WERI-Rb-1 (cell line): ENCODE measurements at regions not wholly inside any gene's neighbourhood (a gene's known extent, or its start where the extent isn't known, plus 50 kb on each side); places are given as distances from the start of the nearest gene placed in this dataset.

Experiments used
- DNase-seq: peaks from one replicate; pipeline ENCODE4 v3.0.0-alpha.2; 2020
- H3K27ac ChIP-seq: fragments of 250-450 bp; sonication (Bioruptor Pico); 2 replicates; pipeline ENCODE4 v1.5.1; 2020; ENCODE audit warnings: mild to moderate bottlenecking, moderate library complexity
- H3K27me3 ChIP-seq: fragments of 250-450 bp; sonication (Bioruptor Pico); 2 replicates; pipeline ENCODE4 v1.5.1; 2021; ENCODE audit warnings: mild to moderate bottlenecking, low read depth, moderate library complexity; ENCODE audit not compliant: insufficient read depth, severe bottlenecking
- H3K36me3 ChIP-seq: fragments of 250-450 bp; sonication (Bioruptor Pico); 2 replicates; pipeline ENCODE4 v1.5.1; 2020; ENCODE audit warnings: mild to moderate bottlenecking, moderate library complexity
- H3K4me3 ChIP-seq: 2 replicates; pipeline ENCODE4 v1.5.1; 2011; ENCODE audit warnings: low read depth, mild to moderate bottlenecking, control low read depth, low read length
- H3K9me3 ChIP-seq: fragments of 250-450 bp; sonication (Bioruptor Pico); 2 replicates; pipeline ENCODE4 v1.5.1; 2021; ENCODE audit warnings: mild to moderate bottlenecking, moderate library complexity; ENCODE audit not compliant: severe bottlenecking
- TF ChIP-seq, protein P1 (sequence below): IDR thresholded peaks from 2 replicates; pipeline ENCODE4 v1.5.1; 2011; ENCODE audit warnings: low read depth, mild to moderate bottlenecking, control low read depth, inconsistent platforms, low read length

DNA sequence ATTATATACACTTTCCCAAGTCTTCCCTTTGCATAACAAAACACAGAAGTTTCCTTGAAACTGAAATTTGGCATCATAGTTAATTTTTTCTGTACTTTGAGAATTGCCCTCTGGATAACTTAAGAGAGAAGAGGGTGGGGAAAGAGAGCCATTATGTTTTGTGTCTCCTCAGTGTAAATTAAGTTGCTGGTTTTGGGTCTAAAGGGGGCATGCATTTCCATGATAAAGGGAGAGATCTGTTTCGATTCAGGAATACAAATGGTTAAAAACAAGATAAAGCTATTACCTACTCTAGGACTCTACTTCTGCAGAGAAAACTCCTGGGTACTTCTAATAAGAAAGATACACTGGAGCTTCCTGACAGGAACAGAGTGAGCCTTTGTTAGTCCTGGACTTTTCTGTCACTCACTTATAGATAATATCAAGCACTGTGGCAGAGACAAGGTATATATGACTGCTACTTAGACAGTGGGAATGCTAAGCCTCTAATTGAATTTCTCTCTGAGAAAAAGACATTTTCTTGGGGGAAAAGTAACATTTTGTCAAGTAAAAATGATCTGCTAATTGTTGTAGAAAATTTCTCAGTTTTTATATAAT is 142.8 kb upstream of the PCDH9 start:
- DNase-seq = no peak
- Histone ChIP-seq H3K27me3 (no peaks in the 10 kb centered on the region), H3K4me3 (no peak overlapping the region), H3K9me3 (no peaks in the 10 kb centered on the region), H3K36me3 (no peaks in the 10 kb centered on the region), H3K27ac (no peak overlapping the region)
- TF ChIP-seq, protein P1, sequence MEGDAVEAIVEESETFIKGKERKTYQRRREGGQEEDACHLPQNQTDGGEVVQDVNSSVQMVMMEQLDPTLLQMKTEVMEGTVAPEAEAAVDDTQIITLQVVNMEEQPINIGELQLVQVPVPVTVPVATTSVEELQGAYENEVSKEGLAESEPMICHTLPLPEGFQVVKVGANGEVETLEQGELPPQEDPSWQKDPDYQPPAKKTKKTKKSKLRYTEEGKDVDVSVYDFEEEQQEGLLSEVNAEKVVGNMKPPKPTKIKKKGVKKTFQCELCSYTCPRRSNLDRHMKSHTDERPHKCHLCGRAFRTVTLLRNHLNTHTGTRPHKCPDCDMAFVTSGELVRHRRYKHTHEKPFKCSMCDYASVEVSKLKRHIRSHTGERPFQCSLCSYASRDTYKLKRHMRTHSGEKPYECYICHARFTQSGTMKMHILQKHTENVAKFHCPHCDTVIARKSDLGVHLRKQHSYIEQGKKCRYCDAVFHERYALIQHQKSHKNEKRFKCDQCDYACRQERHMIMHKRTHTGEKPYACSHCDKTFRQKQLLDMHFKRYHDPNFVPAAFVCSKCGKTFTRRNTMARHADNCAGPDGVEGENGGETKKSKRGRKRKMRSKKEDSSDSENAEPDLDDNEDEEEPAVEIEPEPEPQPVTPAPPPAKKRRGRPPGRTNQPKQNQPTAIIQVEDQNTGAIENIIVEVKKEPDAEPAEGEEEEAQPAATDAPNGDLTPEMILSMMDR = no peak

DNA sequence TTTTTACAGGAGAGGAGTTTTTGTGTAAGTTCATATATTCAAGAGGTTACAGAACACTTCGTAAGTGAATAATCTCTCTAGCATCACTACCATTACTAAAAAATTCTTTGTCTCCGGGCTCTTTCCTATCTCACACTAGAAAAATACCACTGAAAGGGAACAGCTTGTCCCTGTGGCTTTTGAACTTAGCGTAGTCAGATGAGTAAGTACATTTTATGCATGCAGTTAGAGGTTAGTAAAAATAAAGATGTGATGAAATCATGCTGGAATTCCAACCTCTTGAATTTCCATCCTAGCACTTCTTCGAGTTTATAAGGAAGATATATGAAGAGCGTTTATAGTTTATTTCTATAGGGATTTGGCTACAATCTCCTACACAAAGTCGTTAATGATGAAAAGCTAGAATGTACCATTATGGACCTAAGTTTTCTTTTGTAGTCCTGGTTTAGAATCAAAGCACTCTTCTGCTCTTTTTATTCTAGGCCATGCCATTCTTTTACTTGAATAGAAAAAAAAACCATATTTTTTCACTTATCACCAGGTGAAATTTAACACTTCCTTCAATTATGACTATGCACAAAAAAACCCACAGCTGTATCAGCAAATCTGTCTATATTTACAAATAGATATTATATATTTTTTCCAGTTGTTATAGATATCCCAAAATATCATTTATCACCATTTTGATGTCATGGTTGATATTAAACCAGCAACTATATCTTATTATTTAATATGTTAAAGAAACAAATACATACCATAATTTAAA is 139.9 kb upstream of the PCDH9 start:
- no peak overlapping the region for H3K4me3 ChIP-seq
- DNase-seq = no peak
- no peaks in the 10 kb centered on the region for H3K27me3 ChIP-seq
- no peaks in the 10 kb centered on the region for H3K36me3 ChIP-seq
- TF ChIP-seq, protein P1 = no peak
- no peak overlapping the region for H3K27ac ChIP-seq
- no peaks in the 10 kb centered on the region for H3K9me3 ChIP-seq

DNA sequence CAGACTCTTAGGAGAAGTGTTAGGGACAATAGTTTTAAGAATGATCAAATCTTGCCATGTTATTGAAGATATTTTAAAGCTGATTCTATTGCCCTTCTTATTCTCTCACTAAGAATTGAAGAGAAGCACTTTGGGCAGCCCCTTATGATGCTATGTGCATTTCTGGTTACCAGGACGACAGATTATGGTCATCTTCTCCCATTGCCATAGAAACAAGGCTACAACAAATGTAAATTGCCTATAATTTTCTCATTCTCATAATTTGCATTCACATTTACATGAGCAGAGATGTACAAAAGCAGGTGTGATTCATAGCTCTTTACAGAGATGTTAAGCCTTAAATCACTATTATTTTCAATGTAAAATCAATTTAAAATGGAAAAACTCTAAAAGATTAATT is 137.3 kb upstream of the PCDH9 start:
- Histone ChIP-seq H3K4me3 (no peak overlapping the region), H3K27me3 (no peaks in the 10 kb centered on the region), H3K36me3 (no peaks in the 10 kb centered on the region), H3K27ac (no peak overlapping the region), H3K9me3 (no peaks in the 10 kb centered on the region)
- TF ChIP-seq, protein P1 = no peak
- no peak for DNase-seq

DNA sequence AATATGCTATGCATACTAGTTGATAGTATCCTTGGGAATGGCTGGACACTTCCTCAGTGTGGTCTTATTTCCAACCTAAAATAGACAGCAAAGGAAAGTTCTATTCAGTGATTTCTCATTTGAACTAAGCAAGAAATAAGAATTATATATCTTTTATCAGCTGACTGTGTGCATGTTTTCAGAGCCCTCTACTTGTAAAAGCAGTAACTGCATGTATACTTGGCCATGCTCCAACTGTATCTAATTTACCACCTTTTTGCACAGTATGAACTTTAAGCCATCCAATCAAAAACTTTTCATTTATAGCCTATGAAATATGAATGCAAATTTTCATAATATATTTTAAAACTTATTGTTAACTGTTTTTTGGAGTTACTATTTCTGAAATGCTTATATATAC is 136.4 kb upstream of the PCDH9 start:
- H3K4me3 ChIP-seq = no peak overlapping the region
- H3K27ac ChIP-seq = no peak overlapping the region
- DNase-seq = no peak
- H3K27me3 ChIP-seq = no peaks in the 10 kb centered on the region
- no peaks in the 10 kb centered on the region for H3K9me3 ChIP-seq
- no peaks in the 10 kb centered on the region for H3K36me3 ChIP-seq
- TF ChIP-seq, protein P1 = 0 out of 2 replicates have a peak, but pooled peaks have one; percentile 3

DNA sequence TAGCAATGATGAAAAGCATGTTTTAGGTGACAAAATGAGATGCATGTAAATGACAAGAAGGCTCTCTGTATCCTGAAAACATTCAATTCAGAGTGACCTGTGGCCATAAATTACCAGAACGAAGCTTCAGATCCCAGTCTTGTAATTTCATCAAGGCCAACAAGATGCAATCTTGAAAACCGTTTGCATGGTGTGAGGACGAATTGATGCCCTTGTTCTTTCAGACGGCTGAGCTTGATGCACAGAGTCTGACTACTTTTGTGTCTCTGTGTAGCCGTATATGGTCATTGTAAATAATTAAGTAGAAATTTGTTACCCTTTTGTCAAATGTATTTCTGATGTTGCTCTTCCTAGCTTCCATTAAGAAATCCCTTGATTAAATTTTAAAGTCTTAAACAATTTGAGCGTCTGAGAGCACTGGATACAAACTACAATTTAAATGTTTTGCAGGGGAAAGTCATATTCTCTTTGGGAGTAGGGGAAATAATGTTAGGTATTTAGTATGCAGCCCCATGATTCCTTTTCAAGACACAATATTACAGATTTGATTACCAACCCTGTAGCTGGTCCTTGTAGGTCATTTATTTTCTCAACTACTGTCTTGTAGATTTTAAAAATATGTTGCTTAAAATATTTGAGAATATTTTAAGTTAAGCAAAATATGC is 125.8 kb upstream of the PCDH9 start:
- Histone ChIP-seq H3K36me3 (no peaks in the 10 kb centered on the region), H3K9me3 (no peaks in the 10 kb centered on the region), H3K4me3 (no peak overlapping the region), H3K27me3 (no peaks in the 10 kb centered on the region), H3K27ac (no peak overlapping the region)
- DNase-seq = no peak
- TF ChIP-seq, protein P1 = no peak
